Progenitor cell of endocrine pancreas (in vitro differentiated cells): ENCODE measurements at regions not wholly inside any gene's neighbourhood (a gene's known extent, or its start where the extent isn't known, plus 50 kb on each side); places are given as distances from the start of the nearest gene placed in this dataset.

ENCODE experiments used
- DNase-seq: peaks from one replicate; pipeline ENCODE4 v3.0.0; 2021; ENCODE audit warnings: low spot score; ENCODE audit not compliant: unreplicated experiment
- H3K27ac Mint-ChIP-seq: 2 replicates; pipeline ENCODE4 v1.8.0; 2021; ENCODE audit warnings: mild to moderate bottlenecking, moderate library complexity, mixed read lengths
- H3K27me3 Mint-ChIP-seq: 2 replicates; pipeline ENCODE4 v1.8.0; 2021; ENCODE audit warnings: mixed read lengths
- H3K36me3 Mint-ChIP-seq: 2 replicates; pipeline ENCODE4 v1.8.0; 2022; ENCODE audit warnings: mixed read lengths; ENCODE audit not compliant: insufficient read depth
- H3K4me1 Mint-ChIP-seq: 2 replicates; pipeline ENCODE4 v1.8.0; 2021; ENCODE audit warnings: low read depth, mixed read lengths
- H3K4me3 Mint-ChIP-seq: 2 replicates; pipeline ENCODE4 v1.8.0; 2021; ENCODE audit warnings: low read depth, mild to moderate bottlenecking, moderate library complexity, mixed read lengths
- H3K9me3 Mint-ChIP-seq: 2 replicates; pipeline ENCODE4 v1.8.0; 2021; ENCODE audit warnings: low read depth, mixed read lengths
- CTCF ChIP-seq: fragments of 200-600 bp; sonication (generic); IDR thresholded peaks from one replicate; pipeline ENCODE4 v1.5.0; 2021; ENCODE audit warnings: antibody characterized with exemption, mild to moderate bottlenecking; ENCODE audit not compliant: unreplicated experiment

GRCh38 chr13:89279374-89279773 lies 1608.2 kb downstream of the SLITRK5 start:
- H3K4me3 Mint-ChIP-seq: no peak overlapping the region
- no peaks in the 10 kb centered on the region for H3K4me1 Mint-ChIP-seq
- H3K27ac Mint-ChIP-seq: no peak overlapping the region
- TF ChIP-seq CTCF: no peak
- no peaks in the 10 kb centered on the region for H3K27me3 Mint-ChIP-seq
- H3K36me3 Mint-ChIP-seq: no peaks in the 10 kb centered on the region
- no peaks in the 10 kb centered on the region for H3K9me3 Mint-ChIP-seq
- DNase-seq: no peak

GRCh38 chr13:89281331-89281730 lies 1610.2 kb downstream of the SLITRK5 start:
- no peaks in the 10 kb centered on the region for H3K27me3 Mint-ChIP-seq

GRCh38 chr13:89282241-89282640 lies 1611.1 kb downstream of the SLITRK5 start:
- Mint-ChIP-seq H3K36me3 (no peaks in the 10 kb centered on the region), H3K27ac (no peak overlapping the region)

More at GRCh38 chr13:89281331-89281730, 1610.2 kb downstream of the SLITRK5 start:
- no peak overlapping the region for H3K4me3 Mint-ChIP-seq
- H3K36me3 Mint-ChIP-seq: no peaks in the 10 kb centered on the region
- H3K27ac Mint-ChIP-seq: no peak overlapping the region
- H3K9me3 Mint-ChIP-seq: no peaks in the 10 kb centered on the region
- no peaks in the 10 kb centered on the region for H3K4me1 Mint-ChIP-seq
- TF ChIP-seq CTCF: no peak
- DNase-seq: no peak

GRCh38 chr13:89287381-89287780 lies 1616.2 kb downstream of the SLITRK5 start:
- no peak for DNase-seq
- no peak overlapping the region for H3K4me3 Mint-ChIP-seq
- peaks cover 15% of the 10 kb centered on the region for H3K9me3 Mint-ChIP-seq
- H3K27me3 Mint-ChIP-seq: no peaks in the 10 kb centered on the region
- no peak overlapping the region for H3K27ac Mint-ChIP-seq
- peaks cover 5% of the 10 kb centered on the region for H3K4me1 Mint-ChIP-seq
- TF ChIP-seq CTCF: no peak
- H3K36me3 Mint-ChIP-seq: no peaks in the 10 kb centered on the region

More at GRCh38 chr13:89282241-89282640, 1611.1 kb downstream of the SLITRK5 start:
- no peak for TF ChIP-seq CTCF
- no peak for DNase-seq
- H3K9me3 Mint-ChIP-seq: peaks cover 3% of the 10 kb centered on the region
- no peak overlapping the region for H3K4me3 Mint-ChIP-seq
- H3K4me1 Mint-ChIP-seq: no peaks in the 10 kb centered on the region
- H3K27me3 Mint-ChIP-seq: no peaks in the 10 kb centered on the region

- Mint-ChIP-seq H3K27ac (peak overlapping the region; percentile 1), H3K9me3 (peaks cover 2% of the 10 kb centered on the region), H3K4me3 (no peak overlapping the region), H3K4me1 (peaks cover 5% of the 10 kb centered on the region), H3K36me3 (no peaks in the 10 kb centered on the region), H3K27me3 (no peaks in the 10 kb centered on the region)
- TF ChIP-seq CTCF: no peak
- no peak for DNase-seq
Measured at GRCh38 chr13:89294115-89294867, 1623.1 kb downstream of the SLITRK5 start.
